GM21717 (cell line): ENCODE measurements at regions not wholly inside any gene's neighbourhood (a gene's known extent, or its start where the extent isn't known, plus 50 kb on each side); places are given as distances from the start of the nearest gene placed in this dataset.
A peak's percentile ranks its signal among the peaks of the same experiment; 100 is the strongest.
"Not testable (repeated sequence)": the region's sequence is repeated elsewhere in the genome, so short reads cannot be mapped to it uniquely, and the experiment has no call there.

ENCODE experiments used
- ATAC-seq: cut with Tn5 transposase; IDR thresholded peaks from one replicate; pipeline ENCODE4 v1.9.1; 2021; ENCODE audit warnings: mild to moderate bottlenecking, moderate library complexity; ENCODE audit not compliant: unreplicated experiment

- ATAC-seq: not testable (repeated sequence)
Observed at GRCh38 chr9:62655705-62656104, 1465.9 kb downstream of the SPATA31A7 start.

GRCh38 chr9:62662733-62663507 is 1473.1 kb downstream of the SPATA31A7 start:
- not testable (repeated sequence) for ATAC-seq

DNA sequence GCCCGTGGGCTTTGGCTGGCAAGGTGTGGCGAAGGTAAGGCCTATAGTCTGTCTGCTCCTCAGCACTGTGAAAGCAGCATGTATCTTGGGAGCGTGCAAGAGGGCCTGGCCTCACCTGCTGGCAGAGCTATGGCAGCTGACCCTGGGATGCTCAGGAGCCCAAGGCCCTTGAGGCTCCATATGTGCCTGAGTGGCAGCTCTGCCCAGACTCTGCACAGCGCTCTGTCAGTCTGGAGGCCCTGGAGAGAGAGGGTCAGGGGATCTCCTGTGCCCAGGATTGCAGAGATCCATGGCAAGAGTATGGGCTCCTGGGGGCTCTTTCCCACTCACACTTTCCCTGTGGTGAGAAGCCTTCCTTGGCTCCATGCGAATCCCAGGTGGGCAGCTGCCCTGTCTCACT is 1473.7 kb downstream of the SPATA31A7 start:
- ATAC-seq: not testable (repeated sequence)

DNA sequence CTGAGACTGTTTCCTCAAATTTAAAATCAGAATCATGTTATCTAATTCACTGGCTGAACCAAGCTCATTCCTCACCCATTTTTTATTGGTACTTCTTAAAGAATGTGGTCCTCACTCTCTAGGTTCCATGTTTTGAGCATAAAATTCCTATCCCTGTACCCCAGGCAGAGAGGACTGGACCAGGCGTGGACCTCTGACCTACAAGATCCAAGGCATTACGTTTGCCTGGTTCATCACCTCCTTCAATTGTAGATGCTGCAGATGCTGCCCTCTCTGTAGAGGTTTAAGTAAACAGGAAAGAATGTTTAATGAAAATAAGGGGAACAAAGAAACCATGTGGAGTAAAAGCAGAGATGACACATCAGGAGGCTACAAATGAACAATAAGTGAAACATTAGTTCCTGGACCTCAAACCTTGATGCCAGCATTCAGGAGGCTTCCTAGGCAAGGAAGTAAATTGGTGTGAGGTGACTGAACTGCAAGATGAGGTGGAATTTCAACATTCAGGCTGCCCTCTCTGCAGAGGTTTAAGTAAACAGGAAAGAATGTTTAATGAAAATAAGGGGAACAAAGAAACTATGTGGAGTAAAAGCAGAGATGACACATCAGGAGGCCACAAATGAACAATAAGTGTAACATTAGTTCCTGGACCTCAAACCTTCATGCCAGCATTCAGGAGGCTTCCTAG is 1477.4 kb downstream of the SPATA31A7 start:
- ATAC-seq: not testable (repeated sequence)

- not testable (repeated sequence) for ATAC-seq
Observed at GRCh38 chr9:62677016-62677415, 1487.2 kb downstream of the SPATA31A7 start.

DNA sequence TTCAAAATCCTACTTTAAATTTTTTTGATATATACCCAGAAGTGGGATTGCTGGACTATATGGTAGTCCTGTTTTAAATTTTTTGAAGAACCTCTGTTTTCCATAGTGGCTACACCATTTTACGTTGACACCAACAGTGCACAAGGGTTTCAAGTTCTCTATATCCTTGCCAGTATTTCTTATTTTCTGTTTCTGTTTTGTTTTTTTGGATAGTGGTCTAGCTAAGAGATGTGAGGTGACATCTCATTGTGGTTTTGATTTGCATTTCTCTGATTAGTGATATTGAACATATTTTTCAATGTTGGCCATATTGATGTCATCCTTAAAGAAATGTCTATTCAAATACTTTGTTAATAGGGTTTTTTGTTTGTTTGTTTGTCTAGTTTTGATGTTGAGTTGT is 1488.5 kb downstream of the SPATA31A7 start:
- ATAC-seq: peak; percentile 66

DNA sequence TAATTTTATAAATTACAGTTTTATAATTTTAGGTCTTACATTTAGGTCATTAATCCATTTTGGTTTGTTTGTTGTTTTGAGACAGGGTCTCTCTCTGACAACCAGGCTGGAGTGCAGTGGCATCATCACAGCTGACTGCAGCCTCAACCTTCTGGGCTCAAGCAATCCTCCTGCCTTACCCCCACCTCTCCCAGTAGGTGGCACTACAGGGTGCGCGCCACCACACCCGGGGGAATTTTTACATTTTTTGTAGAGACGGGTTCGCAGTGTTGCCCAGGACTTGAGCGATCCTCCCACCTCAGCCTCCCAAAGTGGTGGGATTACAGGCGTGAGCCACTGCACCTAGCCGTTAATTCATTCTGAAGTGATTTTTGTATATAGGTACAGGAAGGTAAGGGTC is 1489.2 kb downstream of the SPATA31A7 start:
- not testable (repeated sequence) for ATAC-seq

- peak; percentile 84 for ATAC-seq
Observed at GRCh38 chr9:62684833-62685647, 1495.2 kb downstream of the SPATA31A7 start.

GRCh38 chr9:62686313-62686712 is 1496.5 kb downstream of the SPATA31A7 start:
- ATAC-seq: not testable (repeated sequence)

GRCh38 chr9:62693019-62693418 is 1503.2 kb downstream of the SPATA31A7 start:
- ATAC-seq: not testable (repeated sequence)

- not testable (repeated sequence) for ATAC-seq
Observed at GRCh38 chr9:62711317-62711716, 1521.5 kb downstream of the SPATA31A7 start.

DNA sequence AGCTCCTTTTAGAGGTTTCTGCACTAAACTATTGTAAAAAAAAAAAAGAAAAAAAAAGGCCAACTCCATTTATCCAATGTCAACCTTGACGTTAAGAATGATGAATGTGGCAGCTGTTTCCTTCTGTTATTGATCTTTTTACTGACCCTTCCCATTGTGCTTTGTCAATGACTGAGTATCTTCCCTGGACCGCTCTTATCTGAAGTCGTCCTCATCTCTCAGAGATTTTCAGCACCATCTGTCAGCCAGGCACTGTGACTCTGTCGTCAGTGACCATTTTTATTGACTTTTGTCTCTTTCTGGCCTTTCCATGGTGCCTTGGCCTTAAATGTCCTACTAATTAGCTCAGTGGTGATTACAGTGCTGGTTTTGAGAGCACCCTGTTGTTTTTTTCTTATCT is 1535.7 kb downstream of the SPATA31A7 start:
- ATAC-seq: not testable (repeated sequence)

DNA sequence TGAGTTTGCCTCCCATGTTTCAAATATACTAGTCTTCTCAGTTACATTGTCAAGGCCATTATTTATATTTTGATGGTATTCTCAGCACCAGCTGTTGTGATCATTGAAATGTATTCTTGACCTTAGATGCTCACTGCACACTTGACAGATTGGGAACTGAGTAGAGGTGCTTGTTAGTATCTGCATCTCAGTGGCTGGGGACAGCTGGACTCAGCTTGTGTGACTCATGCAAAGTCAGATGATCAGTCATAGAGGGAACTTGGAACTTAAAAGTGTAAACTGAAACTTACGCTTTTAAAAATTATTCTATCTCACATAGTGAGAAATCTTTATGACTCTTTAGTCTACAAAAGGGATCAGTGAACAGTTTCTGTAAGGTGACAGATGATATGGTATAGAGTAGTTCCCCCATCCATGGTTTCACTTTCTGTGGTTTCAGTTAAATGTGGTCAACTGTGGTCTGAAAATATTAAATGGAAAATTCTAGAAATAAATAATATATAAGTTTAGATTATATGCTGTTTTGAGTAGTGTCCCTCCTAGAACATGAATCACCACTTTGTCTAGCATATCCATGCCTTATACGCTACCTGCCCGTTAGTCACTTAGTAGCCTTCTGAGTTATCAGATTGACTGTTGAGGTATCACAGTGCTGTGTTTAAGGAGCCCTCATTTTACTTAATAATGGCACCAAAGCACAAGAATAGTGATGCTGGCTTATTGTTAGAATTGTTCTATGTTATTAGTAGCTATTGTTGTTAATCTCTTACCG is 1540.6 kb downstream of the SPATA31A7 start:
- ATAC-seq: peak; percentile 94

DNA sequence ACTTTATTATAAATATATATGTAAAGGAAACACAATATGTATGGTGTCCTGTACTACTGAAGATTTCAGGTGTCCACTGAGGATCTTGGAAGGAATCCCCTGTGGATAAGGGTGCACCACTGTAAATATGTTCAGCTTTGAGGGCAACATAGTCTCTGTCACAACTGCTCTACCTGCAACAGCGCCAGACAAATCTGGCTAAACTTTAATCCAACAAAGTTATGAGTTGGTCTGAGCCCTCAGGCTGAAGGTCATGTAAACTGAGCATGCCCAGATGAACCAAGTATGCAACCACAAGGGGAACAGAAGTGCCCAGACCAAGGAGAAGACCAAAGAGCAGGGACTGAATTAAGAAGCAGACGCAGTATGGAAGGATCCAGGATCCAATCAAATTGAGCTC is 1541.2 kb downstream of the SPATA31A7 start:
- not testable (repeated sequence) for ATAC-seq

DNA sequence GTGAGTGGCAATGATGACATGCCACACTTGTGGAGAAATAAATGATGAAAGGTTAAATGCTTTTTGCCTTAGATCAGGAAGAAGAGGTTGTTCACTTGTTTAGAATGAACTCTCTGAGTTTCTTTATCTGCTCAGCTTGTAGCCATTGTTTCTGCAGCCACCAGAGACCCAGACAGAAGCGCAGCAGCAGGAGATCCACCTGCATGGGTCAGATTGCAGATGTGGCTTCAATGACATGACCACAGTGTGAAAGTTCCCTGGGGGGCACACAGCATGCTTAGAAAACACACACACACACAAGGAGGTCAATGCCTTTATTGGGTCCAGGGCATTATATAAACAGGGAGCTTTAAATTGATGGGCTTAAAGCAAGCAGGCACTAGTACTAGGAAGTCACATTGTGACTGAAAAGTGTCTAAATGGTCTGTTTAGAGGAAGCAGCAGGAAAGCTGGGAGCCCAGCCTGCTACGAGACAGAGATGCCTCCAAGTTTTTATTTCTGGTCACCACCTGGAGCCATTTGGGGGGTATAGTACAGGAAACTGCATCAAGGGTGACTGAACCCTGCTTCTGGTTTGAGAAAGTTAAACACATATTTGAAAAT is 1547.3 kb downstream of the SPATA31A7 start:
- not testable (repeated sequence) for ATAC-seq

- ATAC-seq: not testable (repeated sequence)
Observed at GRCh38 chr9:62737915-62738314, 1548.1 kb downstream of the SPATA31A7 start.

- not testable (repeated sequence) for ATAC-seq
Observed at GRCh38 chr9:62745774-62746529, 1556.1 kb downstream of the SPATA31A7 start.
